Midbrain (tissue), 1 donor: ENCODE measurements at regions not wholly inside any gene's neighbourhood (a gene's known extent, or its start where the extent isn't known, plus 50 kb on each side); places are given as distances from the start of the nearest gene placed in this dataset.

ENCODE experiments used
- DNase-seq: peaks from one replicate; lab custom pipeline; 2025; lab: John Stamatoyannopoulos, UW

GRCh38 chr1:30638086-30638485, 85.3 kb downstream of the MATN1 start:
- DNase-seq: no peak

GRCh38 chr1:30637183-30637980, 86.0 kb downstream of the MATN1 start:
- no peak for DNase-seq

- DNase-seq: no peak
Observed at GRCh38 chr1:30636621-30637020, 86.8 kb downstream of the MATN1 start.

GRCh38 chr1:30635391-30635975, 87.9 kb downstream of the MATN1 start:
- no peak for DNase-seq

GRCh38 chr1:30634507-30634906, 88.9 kb downstream of the MATN1 start:
- no peak for DNase-seq

- no peak for DNase-seq
Observed at GRCh38 chr1:30633294-30633693, 90.1 kb downstream of the MATN1 start.

GRCh38 chr1:30632481-30632880, 90.9 kb downstream of the MATN1 start:
- no peak for DNase-seq

- DNase-seq: no peak
Observed at GRCh38 chr1:30631700-30632099, 91.7 kb downstream of the MATN1 start.

- no peak for DNase-seq
Observed at GRCh38 chr1:30629501-30629900, 93.9 kb downstream of the MATN1 start.

- DNase-seq: no peak
Observed at GRCh38 chr1:30627994-30628393, 95.4 kb downstream of the MATN1 start.

- no peak for DNase-seq
Observed at GRCh38 chr1:30627206-30627605, 96.2 kb downstream of the MATN1 start.

GRCh38 chr1:30623431-30623830, 100.0 kb downstream of the MATN1 start:
- no peak for DNase-seq

- DNase-seq: no peak
Observed at GRCh38 chr1:30619619-30620018, 103.8 kb downstream of the MATN1 start.

GRCh38 chr1:30618335-30618747, 105.0 kb downstream of the MATN1 start:
- DNase-seq: no peak

GRCh38 chr1:30616759-30617158, 106.6 kb downstream of the MATN1 start:
- DNase-seq: no peak

- DNase-seq: no peak
Observed at GRCh38 chr1:30615816-30616590, 107.4 kb downstream of the MATN1 start.

GRCh38 chr1:30615076-30615795, 108.1 kb downstream of the MATN1 start:
- DNase-seq: no peak

GRCh38 chr1:30613188-30613587, 110.2 kb downstream of the MATN1 start:
- DNase-seq: no peak

- no peak for DNase-seq
Observed at GRCh38 chr1:30612536-30613065, 110.8 kb downstream of the MATN1 start.

GRCh38 chr1:30611741-30612309, 111.6 kb downstream of the MATN1 start:
- DNase-seq: no peak

GRCh38 chr1:30610917-30611316, 112.5 kb downstream of the MATN1 start:
- no peak for DNase-seq

- DNase-seq: no peak
Observed at GRCh38 chr1:30609999-30610345, 113.4 kb downstream of the MATN1 start.
